Osteoblast (primary cell): ENCODE measurements at regions not wholly inside any gene's neighbourhood (a gene's known extent, or its start where the extent isn't known, plus 50 kb on each side); places are given as distances from the start of the nearest gene placed in this dataset.

Source experiments
- DNase-seq: peaks from one replicate; pipeline ENCODE4 v3.0.0; 2011; ENCODE audit warnings: low spot score, mixed read lengths; ENCODE audit not compliant: insufficient read length; ENCODE audit errors: missing footprints
- H2AFZ ChIP-seq: 2 replicates; pipeline ENCODE4 v1.6.0; 2011; ENCODE audit warnings: mild to moderate bottlenecking, low read length
- H3K27ac ChIP-seq: 2 replicates; pipeline ENCODE4 v1.5.1; 2011; ENCODE audit warnings: mild to moderate bottlenecking, low read depth, low read length, moderate library complexity
- H3K27me3 ChIP-seq: 2 replicates; pipeline ENCODE4 v1.6.0; 2012; ENCODE audit warnings: mild to moderate bottlenecking, control low read depth, inconsistent platforms, low read length, moderate library complexity; ENCODE audit not compliant: insufficient read depth
- H3K36me3 ChIP-seq: 2 replicates; pipeline ENCODE4 v1.5.1; 2011; ENCODE audit warnings: mild to moderate bottlenecking, low read length, control low read depth, moderate library complexity; ENCODE audit not compliant: insufficient read depth
- H3K4me1 ChIP-seq: 2 replicates; pipeline ENCODE4 v1.5.1; 2011; ENCODE audit warnings: mild to moderate bottlenecking, low read length, control low read depth, moderate library complexity; ENCODE audit not compliant: insufficient read depth
- H3K4me2 ChIP-seq: 2 replicates; pipeline ENCODE4 v1.6.0; 2011; ENCODE audit warnings: mild to moderate bottlenecking, low read length; ENCODE audit not compliant: insufficient read depth
- H3K4me3 ChIP-seq: fragments of 200-600 bp; sonication (generic); 3 replicates; pipeline ENCODE4 v1.5.1; 2012; ENCODE audit warnings: mild to moderate bottlenecking, low read length, inconsistent platforms; ENCODE audit not compliant: insufficient read depth
- H3K79me2 ChIP-seq: 2 replicates; pipeline ENCODE4 v1.6.0; 2012; ENCODE audit warnings: mild to moderate bottlenecking, low read length, control low read depth, inconsistent platforms; ENCODE audit not compliant: insufficient read depth
- H3K9me3 ChIP-seq: 2 replicates; pipeline ENCODE4 v1.5.1; 2011; ENCODE audit warnings: low read depth, low read length, control low read depth
- H4K20me1 ChIP-seq: 2 replicates; pipeline ENCODE4 v1.6.0; 2012; ENCODE audit warnings: mild to moderate bottlenecking, low read length, control low read depth; ENCODE audit not compliant: insufficient read depth
- CTCF ChIP-seq: IDR thresholded peaks from 2 replicates; pipeline ENCODE4 v1.5.1; 2011; ENCODE audit warnings: mild to moderate bottlenecking, low read depth, low read length, moderate library complexity; ENCODE audit errors: extremely low read depth

GRCh38 chr1:101139821-101140718 is 96.7 kb upstream of the S1PR1 start:
- no peak overlapping the region for H3K27ac ChIP-seq
- H3K9me3 ChIP-seq, result no peaks in the 10 kb centered on the region
- H4K20me1 ChIP-seq, result no peaks in the 10 kb centered on the region
- TF ChIP-seq CTCF, result no peak
- no peak for DNase-seq
- H3K36me3 ChIP-seq, result no peaks in the 10 kb centered on the region
- no peak overlapping the region for H2AFZ ChIP-seq
- no peaks in the 10 kb centered on the region for H3K27me3 ChIP-seq
- no peak overlapping the region for H3K4me3 ChIP-seq
- no peaks in the 10 kb centered on the region for H3K79me2 ChIP-seq
- peaks cover 23% of the 10 kb centered on the region for H3K4me1 ChIP-seq
- H3K4me2 ChIP-seq, result no peak overlapping the region

- H4K20me1 ChIP-seq, result no peaks in the 10 kb centered on the region
- DNase-seq, result no peak
- H3K27me3 ChIP-seq, result no peaks in the 10 kb centered on the region
- H3K36me3 ChIP-seq, result no peaks in the 10 kb centered on the region
- H3K4me3 ChIP-seq, result no peak overlapping the region
- no peak for TF ChIP-seq CTCF
- H3K4me2 ChIP-seq, result no peak overlapping the region
- no peak overlapping the region for H3K27ac ChIP-seq
- H3K9me3 ChIP-seq, result no peaks in the 10 kb centered on the region
- H3K79me2 ChIP-seq, result no peaks in the 10 kb centered on the region
- H2AFZ ChIP-seq, result no peak overlapping the region
- H3K4me1 ChIP-seq, result peaks cover 20% of the 10 kb centered on the region
Measured at GRCh38 chr1:101139130-101139529, 97.7 kb upstream of the S1PR1 start.

- H3K27ac ChIP-seq, result peak overlapping the region; percentile 4
- TF ChIP-seq CTCF, result no peak
- peak overlapping the region; percentile 65 for H3K4me2 ChIP-seq
- H4K20me1 ChIP-seq, result no peaks in the 10 kb centered on the region
- no peaks in the 10 kb centered on the region for H3K36me3 ChIP-seq
- H3K79me2 ChIP-seq, result no peaks in the 10 kb centered on the region
- H3K27me3 ChIP-seq, result no peaks in the 10 kb centered on the region
- peaks cover 20% of the 10 kb centered on the region for H3K4me1 ChIP-seq
- no peak overlapping the region for H2AFZ ChIP-seq
- no peaks in the 10 kb centered on the region for H3K9me3 ChIP-seq
- H3K4me3 ChIP-seq, result no peak overlapping the region
- no peak for DNase-seq
Measured at GRCh38 chr1:101137144-101138126, 99.4 kb upstream of the S1PR1 start.
